Thyroid gland (tissue), 4 donors: ENCODE measurements at regions not wholly inside any gene's neighbourhood (a gene's known extent, or its start where the extent isn't known, plus 50 kb on each side); places are given as distances from the start of the nearest gene placed in this dataset.
"Not testable (repeated sequence)": the region's sequence is repeated elsewhere in the genome, so short reads cannot be mapped to it uniquely, and the experiment has no call there.

Source experiments
- POLR2A ChIP-seq, 2 donors: fragments of 450-650 bp; IDR thresholded peaks; one replicate each; pipeline ENCODE4 v1.6.1; 2017; ENCODE audit warnings: antibody characterized with exemption in 2 of 2, mild to moderate bottlenecking in 2 of 2, moderate library complexity in 1 of 2
- TF ChIP-seq, protein P1 (sequence below), 6 experiments: fragments of 200-600 bp in 3 of 6; fragments of 450-650 bp in 3 of 6; sonication (generic) in 3 of 6; IDR thresholded peaks; one replicate each; pipeline ENCODE4 v1.5.1; 2016 to 2019; ENCODE audit warnings: antibody characterized with exemption in 6 of 6, mild to moderate bottlenecking in 2 of 6, inconsistent platforms in 1 of 6, moderate library complexity in 1 of 6

DNA sequence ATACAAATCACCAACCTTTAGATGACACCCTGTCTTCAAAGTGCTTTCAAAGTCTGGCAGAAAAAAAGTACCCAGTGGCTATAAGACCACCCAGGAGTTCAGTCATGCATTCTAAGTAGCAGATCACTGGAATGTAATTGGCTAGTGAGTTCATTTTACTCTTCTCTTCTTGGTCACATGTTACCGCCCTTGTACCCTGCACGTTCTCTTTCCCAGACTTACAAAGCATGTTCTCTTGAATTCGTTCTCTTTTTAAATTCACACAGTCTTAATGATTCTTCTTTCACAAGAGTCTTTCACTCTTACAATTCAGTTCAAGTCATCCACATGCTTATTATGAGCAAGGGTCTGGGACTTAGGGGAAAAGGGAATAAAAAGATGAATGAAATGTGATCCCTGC is 89.4 kb upstream of the TRIM77 start:
- TF ChIP-seq, protein P1, sequence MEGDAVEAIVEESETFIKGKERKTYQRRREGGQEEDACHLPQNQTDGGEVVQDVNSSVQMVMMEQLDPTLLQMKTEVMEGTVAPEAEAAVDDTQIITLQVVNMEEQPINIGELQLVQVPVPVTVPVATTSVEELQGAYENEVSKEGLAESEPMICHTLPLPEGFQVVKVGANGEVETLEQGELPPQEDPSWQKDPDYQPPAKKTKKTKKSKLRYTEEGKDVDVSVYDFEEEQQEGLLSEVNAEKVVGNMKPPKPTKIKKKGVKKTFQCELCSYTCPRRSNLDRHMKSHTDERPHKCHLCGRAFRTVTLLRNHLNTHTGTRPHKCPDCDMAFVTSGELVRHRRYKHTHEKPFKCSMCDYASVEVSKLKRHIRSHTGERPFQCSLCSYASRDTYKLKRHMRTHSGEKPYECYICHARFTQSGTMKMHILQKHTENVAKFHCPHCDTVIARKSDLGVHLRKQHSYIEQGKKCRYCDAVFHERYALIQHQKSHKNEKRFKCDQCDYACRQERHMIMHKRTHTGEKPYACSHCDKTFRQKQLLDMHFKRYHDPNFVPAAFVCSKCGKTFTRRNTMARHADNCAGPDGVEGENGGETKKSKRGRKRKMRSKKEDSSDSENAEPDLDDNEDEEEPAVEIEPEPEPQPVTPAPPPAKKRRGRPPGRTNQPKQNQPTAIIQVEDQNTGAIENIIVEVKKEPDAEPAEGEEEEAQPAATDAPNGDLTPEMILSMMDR (IDR thresholded peaks at IDR 0.05), result not testable (repeated sequence)
- not testable (repeated sequence) for TF ChIP-seq POLR2A (IDR thresholded peaks at IDR 0.05)
